ENCODE measurements at regions not wholly inside any gene's neighbourhood (a gene's known extent, or its start where the extent isn't known, plus 50 kb on each side); places are given as distances from the start of the nearest gene placed in this dataset.

- TF ChIP-seq TCF7L2 (IDR thresholded peaks at IDR 0.05; ENCODE audit: low read depth, low read length) (no peak), CTCF (IDR thresholded peaks at IDR 0.05) (no peak)
Observed at GRCh38 chr2:42953216-42953615, 160.8 kb upstream of the HAAO start.

Measured in Panc1 (cell line).